DMS153 treated with DMSO at 0.1 percent for 48 hours (cell line): ENCODE measurements at regions not wholly inside any gene's neighbourhood (a gene's known extent, or its start where the extent isn't known, plus 50 kb on each side); places are given as distances from the start of the nearest gene placed in this dataset.
A peak's percentile ranks its signal among the peaks of the same experiment; 100 is the strongest.
"Not testable (repeated sequence)": the region's sequence is repeated elsewhere in the genome, so short reads cannot be mapped to it uniquely, and the experiment has no call there.

Source experiments
- DNase-seq: peaks from one replicate; lab custom pipeline; 2025; ENCODE audit not compliant: unreplicated experiment; lab: John Stamatoyannopoulos, UW

DNA sequence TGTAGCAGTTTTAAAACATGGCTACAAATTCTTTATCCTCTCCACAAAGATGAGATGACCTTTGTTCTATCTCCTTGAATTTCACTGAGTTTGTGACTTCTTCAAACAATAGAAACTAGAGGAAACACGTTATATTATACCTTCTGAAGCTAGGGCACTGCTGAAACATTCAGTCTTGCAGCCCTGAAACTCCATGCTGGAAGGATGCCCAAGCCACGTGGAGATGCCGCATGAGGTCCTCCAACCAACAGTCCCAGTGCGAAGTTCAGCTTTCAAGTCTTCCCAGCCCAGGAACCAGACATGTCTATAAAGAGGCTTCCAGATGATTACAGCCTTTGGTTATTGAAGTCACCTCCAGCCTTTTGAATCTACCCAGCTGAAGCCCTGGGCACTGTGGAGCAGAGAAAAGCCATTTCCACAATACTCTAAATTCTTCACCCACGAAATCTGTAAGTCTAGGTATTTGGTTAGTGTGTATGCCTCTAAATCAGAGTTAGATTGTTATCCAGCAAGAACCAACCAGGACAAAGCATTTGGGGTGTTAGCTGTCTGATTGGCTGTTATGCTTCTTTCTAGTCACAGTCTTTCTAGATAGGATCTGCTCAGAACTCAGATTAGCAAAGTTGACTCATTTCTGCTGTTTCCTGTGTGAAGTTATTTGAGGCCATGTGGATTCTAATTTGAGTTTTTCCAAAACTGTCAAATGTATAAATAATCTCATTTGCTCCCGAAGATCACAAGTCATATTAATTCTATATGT, 186.5 kb upstream of the TMEM72 start:
- DNase-seq, result no peak

DNA sequence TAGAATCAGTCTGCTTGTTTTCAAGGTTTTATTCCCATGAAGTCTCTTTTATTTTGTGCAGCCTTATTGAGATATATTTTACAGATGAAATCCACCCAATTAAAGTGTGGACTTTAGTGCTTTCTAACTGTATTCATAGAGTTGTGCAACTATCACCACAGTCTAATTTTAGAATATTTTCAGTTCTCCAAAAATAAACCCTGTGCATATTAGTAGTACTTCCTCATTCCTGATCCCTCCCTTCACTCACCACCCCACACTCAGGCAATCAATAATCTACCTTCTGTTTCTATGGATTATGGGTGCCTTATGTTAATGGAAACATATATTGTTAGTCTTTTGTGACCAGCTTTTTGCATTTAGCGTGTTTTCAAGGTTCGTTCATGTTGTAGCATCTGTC, 185.7 kb upstream of the TMEM72 start:
- DNase-seq, result no peak

DNA sequence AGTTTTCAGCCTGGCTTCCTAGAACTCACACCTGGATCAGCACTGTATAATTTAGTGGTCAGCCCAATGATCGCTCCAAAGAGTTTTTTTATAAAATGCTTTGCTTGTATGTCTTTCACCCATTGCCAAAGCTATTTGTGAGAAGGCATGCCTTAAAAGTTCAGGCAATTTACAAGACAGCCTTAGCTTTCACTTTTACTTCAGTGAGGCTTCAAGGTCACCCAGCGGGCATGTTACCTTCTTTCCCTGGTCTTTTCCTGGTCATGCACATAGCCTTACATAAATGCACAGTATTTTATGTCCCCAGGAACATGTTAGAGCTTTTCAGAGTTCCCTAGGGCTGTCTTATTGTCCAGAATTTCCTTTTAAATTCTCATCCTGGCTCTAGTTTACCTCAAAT, 179.9 kb upstream of the TMEM72 start:
- DNase-seq, result no peak

DNA sequence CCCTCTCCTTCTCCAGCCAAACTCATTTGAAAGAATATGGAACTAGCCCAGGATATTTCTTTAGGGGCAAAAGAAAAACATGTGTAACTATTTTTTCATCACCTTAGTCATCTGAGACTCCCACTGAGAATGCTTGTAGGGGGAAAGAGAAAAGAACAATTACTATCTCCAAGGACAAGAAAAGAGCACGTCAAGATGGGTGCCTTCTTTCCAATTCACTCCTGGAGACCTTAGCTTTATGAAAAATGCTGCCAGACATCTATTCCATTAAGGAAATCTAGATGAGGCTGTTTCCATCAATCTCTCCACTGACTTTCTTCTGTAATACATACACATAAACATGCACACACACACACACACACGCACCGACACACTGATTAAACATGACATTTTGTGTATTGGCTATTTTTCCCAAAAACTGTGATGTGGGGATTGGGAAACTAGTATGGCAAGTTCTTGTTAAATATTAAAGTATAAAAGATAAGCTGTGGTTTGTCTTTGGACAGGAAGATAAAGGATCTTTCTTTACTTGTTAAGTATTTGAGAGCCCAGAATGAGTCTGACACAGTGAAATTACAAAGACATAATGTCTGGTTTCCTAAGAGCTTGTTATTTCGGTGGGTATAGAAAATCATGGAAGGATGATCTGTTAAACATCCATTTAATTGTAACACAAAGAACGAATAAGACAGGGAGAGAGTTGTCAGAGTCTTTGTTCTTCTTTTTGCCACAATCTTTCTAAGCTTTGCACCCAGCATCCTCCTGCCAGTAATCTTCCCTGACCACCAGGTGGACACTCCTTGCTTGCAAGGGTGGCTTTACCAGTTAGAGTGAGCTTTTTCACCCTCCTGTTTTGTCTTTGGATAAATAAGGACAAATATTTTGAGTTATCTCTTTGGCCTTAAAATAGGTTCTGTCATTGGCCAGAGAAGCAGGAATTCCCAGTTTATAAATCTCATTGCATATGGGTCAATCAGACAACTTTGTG, 177.3 kb upstream of the TMEM72 start:
- DNase-seq, result no peak

DNA sequence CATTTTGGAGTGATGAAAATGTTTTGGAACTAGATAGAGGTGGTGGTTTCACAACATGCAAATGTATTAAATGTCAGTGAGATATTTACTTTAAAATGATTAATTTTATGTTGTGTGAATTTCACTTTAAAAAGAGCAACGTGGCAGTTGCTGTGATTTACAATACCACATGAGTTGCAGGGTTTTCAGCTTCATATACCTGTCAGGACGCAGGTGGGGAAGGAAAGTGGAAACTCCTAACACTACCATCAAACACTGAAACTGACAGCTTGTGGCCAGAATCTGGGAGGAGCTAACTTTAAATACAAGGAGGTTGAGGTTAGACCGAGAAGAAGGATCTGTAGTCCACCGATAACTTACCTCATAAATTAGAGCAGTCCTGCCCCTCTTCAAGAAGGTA, 168.9 kb upstream of the TMEM72 start:
- DNase-seq, result no peak

DNA sequence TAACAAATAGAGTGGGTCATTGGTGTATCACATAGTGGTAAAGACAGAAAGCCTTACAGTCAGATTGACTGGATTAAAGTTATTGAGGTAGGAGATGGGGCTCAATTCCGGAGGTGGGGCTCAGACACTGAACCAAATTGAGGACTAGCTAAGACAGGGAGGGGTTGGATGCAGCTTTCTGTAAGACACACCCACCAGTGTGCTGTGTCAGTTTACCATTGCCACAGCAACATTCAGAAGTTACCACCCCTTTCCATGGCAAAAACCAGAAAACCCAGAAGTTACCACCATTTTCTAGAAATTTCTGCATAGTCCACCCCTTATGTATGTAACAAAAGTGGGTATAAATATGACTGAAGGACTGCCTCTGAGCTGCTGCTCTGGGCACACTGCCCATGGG, 167.6 kb upstream of the TMEM72 start:
- DNase-seq, result no peak

DNA sequence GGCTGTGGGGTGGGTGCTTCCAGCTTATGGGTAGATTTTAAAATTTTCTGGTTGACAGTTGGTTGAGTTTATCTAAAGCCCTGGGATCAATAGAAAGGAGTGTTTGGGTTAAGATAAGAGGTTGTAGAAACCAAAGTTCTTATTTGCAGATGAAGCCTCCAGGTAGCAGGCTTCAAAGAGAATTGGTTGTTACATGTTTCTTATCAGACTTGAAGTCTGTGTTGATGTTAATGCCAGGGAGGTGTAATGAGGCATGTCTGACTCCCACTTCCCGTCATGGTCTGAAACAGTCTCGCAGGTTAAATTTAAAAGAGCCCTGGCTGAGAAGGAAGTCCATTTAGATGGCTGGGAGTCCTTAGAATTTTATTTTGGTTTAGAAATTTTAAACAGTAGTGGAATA, 165.2 kb upstream of the TMEM72 start:
- no peak for DNase-seq

DNA sequence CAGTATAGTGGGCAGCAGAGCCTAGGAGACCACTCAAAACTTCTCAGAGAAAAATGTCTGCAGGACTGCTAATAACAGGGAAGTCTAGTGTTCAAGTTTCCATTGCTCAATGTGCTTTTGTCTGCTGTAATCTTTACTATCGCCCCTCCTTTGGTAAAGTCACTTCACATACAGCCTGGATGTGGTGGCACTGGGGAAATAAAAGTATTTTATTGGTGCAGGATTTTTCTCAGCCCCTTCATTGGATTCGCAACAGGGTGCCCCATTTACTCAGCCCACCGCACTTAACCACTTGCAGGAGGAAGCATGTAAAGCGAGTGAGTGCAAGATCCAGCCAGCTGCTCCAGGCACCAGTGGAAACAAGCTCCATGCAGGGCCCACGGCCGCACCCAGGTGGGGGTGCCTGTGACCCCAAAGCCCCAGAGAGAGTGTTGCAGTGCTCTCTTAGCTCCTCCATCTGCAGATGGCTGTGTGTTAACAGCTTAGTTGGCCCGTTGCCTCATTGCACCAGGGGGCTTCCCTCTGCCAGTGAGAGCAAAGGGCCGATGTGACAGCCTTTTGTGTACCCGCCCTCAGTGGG, 163.5 kb upstream of the TMEM72 start:
- no peak for DNase-seq

DNA sequence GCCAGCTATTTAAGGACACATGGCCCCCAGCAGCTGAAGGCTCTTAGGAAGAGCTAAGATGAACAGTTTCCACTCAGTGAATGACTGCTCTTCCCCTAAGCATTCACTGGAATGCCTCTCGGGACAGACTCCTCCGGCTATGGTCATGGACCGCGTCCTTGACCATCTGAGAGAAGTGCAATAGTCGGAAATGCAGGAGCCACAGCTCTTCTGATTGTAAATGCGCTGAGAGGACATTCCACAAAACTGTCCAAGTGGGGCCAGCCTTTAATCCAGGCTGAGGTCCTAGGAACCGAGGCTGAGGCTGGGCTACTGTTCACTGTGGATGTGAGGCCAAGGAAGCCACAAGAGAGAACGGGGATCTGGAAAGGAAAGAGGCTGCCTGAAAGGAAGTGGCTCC, 162.0 kb upstream of the TMEM72 start:
- DNase-seq, result no peak

DNA sequence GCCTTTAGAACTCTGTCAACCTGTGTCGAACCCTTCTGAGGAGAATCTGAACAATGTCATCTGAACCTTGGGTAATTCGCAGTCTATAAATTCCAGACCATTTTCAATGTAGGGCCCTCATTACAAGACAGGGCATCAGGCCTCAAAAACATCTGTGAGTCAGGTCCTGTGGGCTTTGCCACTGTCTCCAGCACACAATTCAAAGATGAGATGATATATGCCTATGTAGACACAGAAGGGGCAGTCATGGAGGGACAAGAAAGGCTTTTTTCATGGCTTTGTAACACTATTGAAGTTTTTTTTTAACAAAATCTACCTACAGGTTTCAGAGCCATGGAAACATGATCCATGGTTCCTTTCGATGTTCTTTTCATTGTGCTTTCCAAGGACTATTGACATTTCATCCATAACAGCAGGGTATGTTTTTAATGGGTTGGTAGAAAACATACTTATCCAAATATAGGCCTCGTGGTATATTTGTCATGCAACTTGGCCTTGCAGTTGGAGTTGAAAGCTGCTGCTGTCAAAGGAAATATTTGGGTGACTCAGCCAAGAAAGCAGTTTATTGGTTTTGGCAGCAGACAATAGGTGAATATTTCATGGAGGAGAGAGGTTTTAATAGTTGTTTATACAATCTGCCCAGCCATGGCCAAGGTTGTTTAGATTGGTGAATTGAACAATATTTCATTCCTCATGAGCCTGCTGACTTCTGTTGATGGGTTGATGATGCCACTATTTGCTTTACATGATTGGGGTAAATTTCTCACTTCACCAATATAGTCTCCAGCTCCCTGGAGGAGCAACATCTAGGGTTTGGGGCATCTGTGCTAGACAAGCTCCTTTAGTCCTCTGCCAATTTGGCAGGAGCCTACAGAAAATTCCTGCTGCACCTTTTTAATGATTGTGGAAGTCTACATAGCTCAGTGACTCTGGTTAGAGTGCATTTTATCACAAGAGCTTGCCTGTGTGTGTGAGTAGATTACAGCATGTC, 158.4 kb upstream of the TMEM72 start:
- peak; percentile 96 for DNase-seq

DNA sequence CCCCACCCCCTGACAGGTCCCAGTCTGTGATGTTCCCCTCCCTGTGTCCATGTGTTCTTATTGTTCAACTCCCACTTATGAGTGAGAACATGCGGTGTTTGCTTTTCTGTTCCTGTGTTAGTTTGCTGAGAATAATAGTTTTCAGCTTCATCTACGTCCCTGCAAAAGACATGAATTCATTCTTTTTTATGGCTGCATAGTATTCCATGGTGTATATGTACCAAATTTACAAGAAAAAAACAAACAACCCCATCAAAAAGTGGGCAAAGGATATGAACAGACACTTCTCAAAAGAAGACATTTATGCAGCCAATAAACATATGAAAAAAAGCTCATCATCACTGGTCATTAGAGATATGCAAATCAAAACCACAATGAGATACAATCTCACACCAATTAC, 156.8 kb upstream of the TMEM72 start:
- DNase-seq, result not testable (repeated sequence)

DNA sequence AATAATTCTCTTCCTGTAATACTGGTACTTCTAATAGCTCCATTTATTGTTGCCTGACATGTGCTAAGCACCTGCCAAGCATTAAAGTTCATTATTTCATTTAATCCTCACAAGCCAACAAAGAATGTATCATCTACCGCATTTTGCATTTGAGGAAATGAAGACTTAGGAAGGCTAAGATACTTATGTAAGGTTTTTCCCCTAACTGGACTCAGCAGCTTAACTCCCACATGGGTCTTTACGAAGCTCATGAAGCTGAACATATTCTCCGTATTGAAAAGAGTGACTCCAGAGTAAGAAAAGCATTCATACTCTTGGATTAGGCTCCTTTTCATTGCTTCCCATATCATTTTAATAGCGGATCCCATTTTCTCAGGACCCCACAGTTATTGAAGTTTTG, 155.7 kb upstream of the TMEM72 start:
- no peak for DNase-seq

DNA sequence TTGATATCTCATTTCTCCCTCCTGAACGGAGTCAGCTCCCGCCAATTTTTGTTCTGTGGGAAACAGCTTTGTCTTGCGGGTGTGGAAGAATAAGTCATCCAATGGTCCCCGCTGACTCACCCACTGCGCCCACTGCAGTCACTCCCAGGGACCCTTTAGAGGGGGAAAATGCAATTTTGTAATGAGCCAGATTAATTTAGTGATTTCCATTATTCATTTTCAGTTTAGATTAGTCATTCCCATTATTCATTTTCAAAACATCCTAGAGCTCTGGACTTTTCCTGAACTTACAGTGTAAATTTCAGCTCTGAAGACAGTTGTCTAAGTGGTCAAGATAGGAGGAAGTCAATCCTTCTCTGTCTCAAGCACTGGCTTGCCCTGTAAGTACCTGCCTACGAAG, 154.9 kb upstream of the TMEM72 start:
- no peak for DNase-seq

DNA sequence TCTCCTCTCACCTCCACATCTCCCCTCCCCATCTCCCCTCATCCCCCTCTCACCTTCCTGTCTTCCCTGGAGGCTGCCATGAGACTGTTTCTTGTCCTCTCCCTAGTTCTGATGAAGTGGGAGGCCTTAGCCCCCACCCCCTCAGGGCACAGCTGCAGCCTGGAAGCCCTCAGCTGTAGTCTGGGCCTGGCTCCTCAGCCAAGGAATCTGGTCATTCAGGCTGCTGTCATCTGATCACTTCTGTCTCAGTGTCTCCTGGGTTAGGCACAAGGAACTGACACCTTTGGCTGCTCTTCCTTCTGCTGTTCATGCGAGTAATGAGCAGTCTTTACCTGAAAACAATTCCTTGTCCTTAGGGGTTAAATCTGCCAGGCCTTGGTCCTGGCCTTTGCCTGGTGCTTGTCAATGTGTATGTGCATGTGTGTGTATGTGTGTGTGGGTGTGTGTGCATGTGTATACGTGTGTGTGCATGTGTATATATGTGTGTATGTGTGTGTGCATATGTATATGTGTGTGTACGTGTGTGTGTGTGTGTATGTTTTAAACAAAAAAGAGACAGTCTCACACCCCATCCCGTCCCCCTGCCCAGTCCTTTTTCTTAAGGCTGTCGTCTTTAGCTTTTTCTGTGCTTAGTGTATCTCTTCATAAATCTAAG, 153.5 kb upstream of the TMEM72 start:
- DNase-seq, result no peak

DNA sequence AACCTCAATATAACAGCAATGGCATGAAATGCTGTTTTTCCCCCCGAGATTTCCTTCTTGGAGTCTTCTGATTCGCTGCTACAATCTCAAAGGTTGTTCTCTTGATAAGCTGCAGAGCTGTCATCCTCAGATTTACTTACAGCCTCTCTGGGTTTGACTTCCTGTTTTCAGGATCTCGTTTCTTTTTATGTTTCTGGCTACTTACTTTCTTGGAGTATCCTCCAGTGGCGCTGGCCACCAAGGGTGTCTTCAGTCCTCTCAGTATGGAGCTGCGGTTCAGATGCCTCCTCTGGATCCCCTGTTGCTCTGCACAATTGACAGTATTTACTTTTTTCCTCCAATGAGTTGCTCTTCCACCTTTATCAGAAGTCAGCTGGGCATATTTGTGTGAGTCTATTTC, 152.0 kb upstream of the TMEM72 start:
- DNase-seq, result no peak

DNA sequence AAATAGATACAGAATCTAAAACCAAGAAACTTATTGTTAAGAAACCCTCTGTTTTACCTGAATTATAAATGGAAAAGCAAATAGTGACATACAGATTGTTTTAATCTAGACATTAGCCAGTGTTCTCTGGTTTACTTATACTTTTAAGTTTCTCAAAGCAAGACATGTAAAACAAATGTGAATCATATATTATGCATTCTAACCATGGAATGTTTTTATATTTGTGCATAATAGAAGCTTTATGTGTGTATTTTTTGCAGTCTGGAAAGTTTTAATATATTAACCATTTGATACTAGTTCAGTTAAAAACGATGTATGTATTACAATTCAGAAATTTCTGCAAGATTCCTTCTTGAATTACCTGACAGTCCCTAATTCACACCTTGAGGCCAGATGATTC, 150.6 kb upstream of the TMEM72 start:
- no peak for DNase-seq

DNA sequence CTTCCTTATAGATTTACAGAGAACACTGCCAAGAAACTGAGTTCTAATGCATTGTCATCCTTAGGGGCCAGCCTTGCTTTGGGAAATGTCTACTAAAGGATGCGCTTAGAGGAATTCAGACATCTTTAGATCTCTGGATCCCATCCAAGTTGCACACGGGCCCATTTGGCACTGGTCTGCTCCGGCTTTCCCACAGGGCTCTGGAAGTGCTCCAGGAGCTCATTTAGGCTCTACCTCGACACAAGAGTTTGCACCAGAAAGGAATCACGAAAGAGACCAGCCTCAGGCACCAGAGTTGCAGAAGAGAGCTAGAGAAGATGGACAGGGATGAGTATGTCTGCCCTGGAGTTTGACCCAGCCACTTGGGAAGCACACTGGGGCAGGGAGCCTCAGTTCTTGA, 150.1 kb upstream of the TMEM72 start:
- no peak for DNase-seq

DNA sequence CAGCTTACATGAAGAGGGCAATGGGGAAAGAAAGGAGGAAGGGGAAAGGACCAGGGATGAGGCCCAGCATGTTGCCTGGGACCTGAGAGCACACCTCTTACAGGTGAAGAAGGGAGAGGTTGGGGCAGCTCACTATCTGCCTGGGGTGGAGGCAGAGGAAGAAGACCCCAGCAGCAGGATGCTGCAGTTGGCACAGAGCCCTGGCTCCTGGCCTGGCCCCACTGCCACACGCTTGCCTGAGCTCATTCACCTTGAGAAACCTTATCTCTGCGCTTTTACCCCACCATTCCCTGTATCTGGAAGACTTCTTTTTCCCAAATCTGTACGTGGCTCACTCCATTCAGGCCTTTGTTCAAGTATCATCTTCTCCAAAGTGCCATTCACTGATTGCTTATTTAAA, 147.8 kb upstream of the TMEM72 start:
- no peak for DNase-seq

DNA sequence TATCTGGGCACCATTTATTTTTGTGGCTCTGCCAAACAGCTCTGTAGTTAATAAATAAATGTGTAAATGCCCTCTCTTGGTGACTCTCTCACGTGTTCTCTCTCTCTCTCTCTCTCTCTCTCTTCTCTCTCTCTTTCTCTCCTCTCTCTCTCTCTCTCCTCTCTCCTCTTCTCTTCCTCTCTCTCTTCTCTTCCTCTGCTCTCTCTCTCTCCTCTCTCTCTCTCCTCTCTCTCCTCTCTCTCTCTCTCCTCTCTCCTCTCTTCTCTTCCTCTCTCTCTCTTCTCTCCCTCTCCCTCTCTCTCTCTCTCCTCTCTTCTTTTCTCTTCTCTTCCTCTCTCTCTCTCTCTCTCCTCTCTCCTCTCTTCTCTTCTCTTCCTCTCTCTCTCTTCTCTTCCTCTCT, 145.8 kb upstream of the TMEM72 start:
- DNase-seq, result no peak

DNA sequence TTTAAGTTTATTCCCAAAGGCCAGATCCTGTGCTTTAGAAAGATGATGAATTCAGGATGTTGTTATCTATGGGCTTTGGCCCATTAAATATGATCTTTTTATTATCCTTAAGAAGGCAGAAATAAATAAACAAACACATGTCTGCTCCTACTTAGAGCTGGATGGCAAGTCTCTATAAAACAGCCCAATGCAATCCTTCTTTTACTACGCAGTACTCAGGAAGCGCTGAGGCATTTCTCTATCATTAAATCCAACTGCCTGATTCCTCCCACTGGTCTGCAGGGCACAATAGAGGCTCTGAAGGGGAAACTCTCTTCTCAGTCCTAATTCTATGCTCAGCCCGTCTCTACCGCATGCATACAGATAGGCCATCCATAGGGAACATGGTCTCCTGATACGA, 144.5 kb upstream of the TMEM72 start:
- DNase-seq, result no peak
